Muscle of leg (tissue), 3 donors: ENCODE measurements at regions not wholly inside any gene's neighbourhood (a gene's known extent, or its start where the extent isn't known, plus 50 kb on each side); places are given as distances from the start of the nearest gene placed in this dataset.

Experiments used
- DNase-seq: peaks from one replicate; pipeline ENCODE4 v3.0.0; 2013
- H3K27ac ChIP-seq: one replicate; pipeline ENCODE4 v1.5.1; 2013; ENCODE audit warnings: mild to moderate bottlenecking, low read length, control low read depth
- H3K27me3 ChIP-seq: one replicate; pipeline ENCODE4 v1.6.1; 2013; ENCODE audit warnings: low read length; ENCODE audit not compliant: control insufficient read depth, insufficient read depth
- H3K36me3 ChIP-seq: one replicate; pipeline ENCODE4 v1.6.1; 2013; ENCODE audit warnings: low read length; ENCODE audit not compliant: control insufficient read depth, insufficient read depth
- H3K4me1 ChIP-seq: one replicate; pipeline ENCODE4 v1.6.1; 2013; ENCODE audit warnings: low read length; ENCODE audit not compliant: control insufficient read depth, insufficient read depth
- H3K4me3 ChIP-seq: one replicate; pipeline ENCODE4 v1.5.1; 2013; ENCODE audit warnings: low read length, control low read depth
- H3K9me3 ChIP-seq: replicated peaks from 2 replicates; pipeline ENCODE4 v1.6.1; 2013; ENCODE audit warnings: low read depth, low read length; ENCODE audit not compliant: control insufficient read depth
- WGBS: methylation state at CpG from one replicate; pipeline ENCODE4 v1.1.5; 2013; ENCODE audit warnings: missing lambda C conversion rate; ENCODE audit not compliant: insufficient coverage; 5-methylcytosine and 5-hydroxymethylcytosine counted together

DNA sequence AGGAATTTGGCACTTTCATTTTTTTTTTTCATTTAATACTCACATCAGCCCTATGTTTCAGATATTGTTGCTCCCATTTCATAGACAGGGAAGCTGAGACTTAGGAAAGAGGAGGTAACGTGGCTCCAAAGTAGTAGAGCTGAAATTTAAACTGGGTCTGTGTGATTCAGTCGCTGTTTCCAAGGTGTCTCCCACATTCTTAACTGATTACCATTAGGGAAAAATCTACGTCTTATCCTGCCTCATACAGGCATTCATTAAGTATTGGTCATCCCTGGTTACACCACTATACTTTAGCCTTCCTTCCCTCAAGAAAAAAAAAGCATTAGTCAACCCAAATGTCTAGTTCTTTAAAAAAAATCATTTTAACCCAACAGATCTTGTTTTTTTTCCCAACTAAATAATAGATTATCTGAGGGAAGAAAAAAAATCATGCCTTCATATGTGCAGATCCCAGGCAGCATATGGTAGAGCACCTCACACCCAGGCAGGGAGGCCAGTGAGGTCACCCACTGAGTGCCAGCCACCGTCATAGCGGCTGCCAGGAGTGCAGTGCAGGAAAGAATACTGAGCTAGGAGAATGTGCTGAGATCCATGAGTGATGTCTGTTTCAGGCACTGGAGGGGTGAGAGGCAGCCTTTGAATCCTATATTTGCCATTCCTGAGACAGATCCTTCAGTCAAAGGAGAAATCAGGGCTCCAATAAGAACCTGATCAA lies 59.0 kb upstream of the SORCS3 start:
- WGBS = 79% methylated on average over 4 of the region's 5 CpGs
- Histone ChIP-seq H3K9me3 (no peaks in the 10 kb centered on the region), H3K27ac (no peak overlapping the region), H3K27me3 (peaks cover 10% of the 10 kb centered on the region), H3K36me3 (no peaks in the 10 kb centered on the region), H3K4me1 (no peaks in the 10 kb centered on the region), H3K4me3 (no peak overlapping the region)
- DNase-seq = no peak

DNA sequence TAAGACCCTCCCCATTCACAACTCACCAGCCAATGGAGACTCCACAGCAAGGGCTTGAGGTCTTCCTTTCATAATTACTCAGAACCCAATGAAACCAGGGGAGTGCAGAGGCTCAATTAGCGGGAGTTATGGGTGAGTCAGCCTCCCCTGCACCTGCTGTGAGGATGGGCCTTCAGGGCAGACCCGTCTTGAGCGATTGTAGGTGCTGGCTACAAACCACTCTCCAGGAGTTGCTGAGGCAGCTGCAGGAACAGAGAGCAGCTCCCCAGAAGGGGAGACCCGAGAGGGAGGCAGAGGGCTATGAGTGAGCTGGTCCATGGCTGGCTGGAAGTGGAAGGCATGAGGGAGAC lies 58.5 kb upstream of the SORCS3 start:
- Histone ChIP-seq H3K36me3 (no peaks in the 10 kb centered on the region), H3K27ac (no peak overlapping the region), H3K27me3 (peaks cover 10% of the 10 kb centered on the region), H3K4me1 (no peaks in the 10 kb centered on the region), H3K4me3 (no peak overlapping the region), H3K9me3 (no peaks in the 10 kb centered on the region)
- no peak for DNase-seq
- 66% methylated on average over 4 of the region's 4 CpGs for WGBS

DNA sequence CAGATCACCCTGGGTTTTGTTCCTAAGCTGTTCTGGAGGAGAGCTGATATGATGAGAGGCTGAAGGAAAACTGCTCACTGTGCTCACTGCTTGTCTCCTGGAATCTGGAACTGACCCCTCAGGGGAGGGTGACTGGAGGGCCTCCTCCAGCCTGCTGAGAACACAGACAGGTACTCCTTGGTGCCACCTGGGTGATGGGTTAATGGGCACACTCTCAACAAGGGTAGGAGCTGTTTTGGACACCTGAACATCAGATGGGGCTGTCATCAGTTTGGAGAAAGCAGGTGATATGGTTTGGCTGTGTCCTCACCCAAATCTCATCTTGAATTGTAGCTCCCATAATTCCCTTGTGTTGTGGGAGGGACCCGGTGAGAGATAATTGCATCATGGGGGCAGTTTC lies 58.1 kb upstream of the SORCS3 start:
- WGBS = 80% methylated on average over 1 of the region's 1 CpG
- H3K27me3 ChIP-seq = peaks cover 10% of the 10 kb centered on the region
- H3K27ac ChIP-seq = no peak overlapping the region
- no peaks in the 10 kb centered on the region for H3K9me3 ChIP-seq
- H3K4me3 ChIP-seq = no peak overlapping the region
- no peak for DNase-seq
- H3K36me3 ChIP-seq = no peaks in the 10 kb centered on the region
- no peaks in the 10 kb centered on the region for H3K4me1 ChIP-seq

DNA sequence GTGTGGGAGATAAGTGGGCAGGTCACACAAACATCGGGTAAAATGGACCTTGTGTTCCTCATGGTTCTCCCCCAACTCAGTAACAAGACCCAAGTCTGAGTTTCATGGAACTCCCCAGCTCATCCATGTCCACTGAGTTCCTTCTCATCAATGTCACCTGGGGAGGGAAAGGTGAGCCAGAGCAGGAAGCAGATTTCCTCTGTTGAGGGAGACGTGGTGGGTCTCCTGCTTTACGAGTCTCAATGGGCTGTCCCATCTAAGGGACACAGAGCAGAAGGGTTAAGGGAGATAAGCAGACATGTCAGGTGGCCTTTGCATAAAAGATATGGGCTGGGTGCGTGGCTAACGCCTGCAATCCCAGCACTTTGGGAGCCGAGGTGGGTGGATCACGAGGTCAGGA lies 56.5 kb upstream of the SORCS3 start:
- WGBS = 75% methylated on average over 6 of the region's 7 CpGs
- no peaks in the 10 kb centered on the region for H3K4me1 ChIP-seq
- no peak overlapping the region for H3K4me3 ChIP-seq

DNA sequence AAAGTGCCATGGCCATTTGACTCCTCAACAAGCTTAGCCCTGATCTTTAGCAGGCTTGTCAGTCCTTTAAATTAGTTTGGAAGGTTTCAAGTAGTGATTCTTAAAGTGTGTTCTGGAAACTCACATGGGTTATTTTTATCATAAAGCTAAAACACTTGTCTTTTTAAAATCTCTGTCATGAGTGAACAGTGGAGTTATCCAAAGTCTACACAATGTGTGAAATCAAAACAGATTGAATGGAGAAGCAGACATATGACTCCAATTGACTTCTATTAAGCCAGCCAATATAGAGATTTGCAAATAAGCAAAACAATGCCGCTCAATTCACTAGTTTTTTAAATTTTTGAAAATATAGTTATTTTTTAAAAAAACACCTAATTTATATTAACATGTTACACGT lies 53.3 kb upstream of the SORCS3 start:
- Histone ChIP-seq H3K36me3 (no peaks in the 10 kb centered on the region), H3K4me3 (no peak overlapping the region), H3K9me3 (no peaks in the 10 kb centered on the region), H3K4me1 (no peaks in the 10 kb centered on the region), H3K27ac (no peak overlapping the region), H3K27me3 (no peaks in the 10 kb centered on the region)
- WGBS = no CpG with 5 or more reads among the region's 2 CpGs
- no peak for DNase-seq

More for the DNA sequence above, 56.5 kb upstream of the SORCS3 start:
- DNase-seq = no peak
- Histone ChIP-seq H3K36me3 (no peaks in the 10 kb centered on the region), H3K27ac (no peak overlapping the region), H3K9me3 (no peaks in the 10 kb centered on the region), H3K27me3 (peaks cover 10% of the 10 kb centered on the region)

DNA sequence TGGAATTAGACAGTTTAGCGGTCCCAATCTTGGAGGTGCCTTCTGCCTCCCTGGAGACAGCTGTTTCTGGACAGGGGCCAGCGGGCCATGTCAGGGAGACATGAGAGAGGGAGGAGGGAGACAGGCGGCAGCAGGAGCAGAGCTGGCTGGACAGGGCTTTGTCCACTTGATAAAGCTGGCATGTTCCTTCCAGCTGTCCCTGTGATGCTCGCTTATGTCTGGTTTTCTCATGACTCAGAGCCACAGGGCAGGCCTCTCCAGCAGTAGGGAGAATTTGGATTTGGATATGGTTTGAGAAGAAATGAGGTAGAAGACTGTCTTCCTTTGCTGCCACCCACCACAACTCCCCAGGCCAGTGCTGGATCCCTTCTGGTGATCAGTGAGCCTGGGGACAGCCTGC lies 51.7 kb upstream of the SORCS3 start:
- WGBS = 70% methylated on average over 4 of the region's 4 CpGs

DNA sequence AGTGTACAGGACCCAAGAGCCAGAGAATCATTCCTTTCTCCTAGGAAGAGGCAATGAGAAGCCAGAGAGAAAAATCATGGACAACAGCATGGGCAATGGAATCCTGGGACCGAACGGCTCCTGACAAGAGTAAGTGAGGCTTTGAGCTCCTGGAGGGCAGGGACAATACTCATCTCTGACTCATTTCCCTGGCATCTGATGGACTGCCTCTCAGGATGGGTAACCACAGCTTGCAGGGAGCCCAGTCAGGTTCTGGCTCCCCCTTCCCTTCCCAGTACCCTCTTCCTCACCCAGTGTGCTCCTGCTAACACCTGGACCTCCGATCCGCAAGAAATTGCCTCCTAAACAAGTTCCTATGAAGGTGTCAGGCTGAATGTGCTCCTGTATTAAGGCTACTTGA lies 51.2 kb upstream of the SORCS3 start:
- no peaks in the 10 kb centered on the region for H3K4me1 ChIP-seq
- no peak overlapping the region for H3K27ac ChIP-seq
- 70% methylated on average over 2 of the region's 4 CpGs for WGBS
- no peaks in the 10 kb centered on the region for H3K9me3 ChIP-seq
- H3K4me3 ChIP-seq = no peak overlapping the region
- DNase-seq = no peak
- H3K36me3 ChIP-seq = no peaks in the 10 kb centered on the region
- H3K27me3 ChIP-seq = no peaks in the 10 kb centered on the region

More for the DNA sequence above, 51.7 kb upstream of the SORCS3 start:
- H3K4me3 ChIP-seq = no peak overlapping the region
- H3K36me3 ChIP-seq = no peaks in the 10 kb centered on the region
- H3K27me3 ChIP-seq = no peaks in the 10 kb centered on the region
- no peak overlapping the region for H3K27ac ChIP-seq
- DNase-seq = no peak
- no peaks in the 10 kb centered on the region for H3K9me3 ChIP-seq
- no peaks in the 10 kb centered on the region for H3K4me1 ChIP-seq
